Gastrocnemius medialis (tissue), 4 donors: ENCODE measurements at regions not wholly inside any gene's neighbourhood (a gene's known extent, or its start where the extent isn't known, plus 50 kb on each side); places are given as distances from the start of the nearest gene placed in this dataset.

ENCODE experiments used
- ATAC-seq, 2 donors: fragments of 150-250 bp; one replicate each; pipeline ENCODE4 v1.9.1; 2016
- DNase-seq, 2 donors: peaks; one replicate each; pipeline ENCODE4 v3.0.0-alpha.2; 2019
- H3K27ac ChIP-seq, 4 donors: fragments of 200-600 bp; sonication (generic); 1 replicate in 1 of 4; 2 replicates in 3 of 4; pipeline ENCODE4 v1.5.1; 2016 to 2018; ENCODE audit warnings: mild to moderate bottlenecking in 2 of 4, moderate library complexity in 1 of 4
- H3K27me3 ChIP-seq, 3 donors: fragments of 200-600 bp; sonication (generic) in 2 of 3; 1 replicate in 1 of 3; 2 replicates in 2 of 3; pipeline versions ENCODE4 v1.5.1 to v1.6.0; 2016 to 2019; ENCODE audit warnings: mild to moderate bottlenecking in 1 of 3, moderate library complexity in 1 of 3
- H3K36me3 ChIP-seq, 2 donors: fragments of 200-600 bp; sonication (generic) in 1 of 2; one replicate each; pipeline ENCODE4 v1.5.1; 2017 to 2018
- H3K4me1 ChIP-seq, 2 donors: fragments of 200-600 bp; sonication (generic) in 1 of 2; one replicate each; pipeline ENCODE4 v1.5.1; 2016 to 2017; ENCODE audit warnings: mild to moderate bottlenecking in 2 of 2
- H3K4me3 ChIP-seq, 4 donors: fragments of 200-600 bp; sonication (generic) in 3 of 4; 1 replicate in 1 of 4; 2 replicates in 3 of 4; pipeline ENCODE4 v1.5.1; 2016 to 2019; ENCODE audit warnings: mild to moderate bottlenecking in 2 of 4
- H3K9me3 ChIP-seq, 3 donors: fragments of 200-600 bp; sonication (generic) in 2 of 3; 1 replicate in 1 of 3; 2 replicates in 2 of 3; pipeline ENCODE4 v1.5.1; 2016 to 2019
- POLR2A ChIP-seq, 2 donors: fragments of 450-650 bp; IDR thresholded peaks; one replicate each; pipeline ENCODE4 v1.6.1; 2017; ENCODE audit warnings: antibody characterized with exemption in 2 of 2, mild to moderate bottlenecking in 2 of 2, moderate library complexity in 2 of 2
- in situ Hi-C, 4 donors: fragments of 200-750 bp; cut with MboI; loops; one replicate each; pipeline versions ENCODE4 v1.15.0 to v1.8.0; 2017; ENCODE audit warnings: low sequenced_read_pairs in 4 of 4
- intact Hi-C: fragments of 100-400 bp; cut with DNase I; formaldehyde crosslinking; loops from one replicate; pipeline ENCODE4 v1.15.1; 2023; ENCODE audit warnings: low total_unique reads
- TF ChIP-seq, protein P1 (sequence below), 5 experiments: fragments of 450-650 bp in 3 of 5; fragments of 200-600 bp in 2 of 5; sonication (generic) in 2 of 5; IDR thresholded peaks in 4 of 5; conservative IDR thresholded peaks in 1 of 5; 1 replicate in 4 of 5; 2 replicates in 1 of 5; pipeline ENCODE4 v1.5.1; 2016 to 2019; ENCODE audit warnings: antibody characterized with exemption in 5 of 5, mild to moderate bottlenecking in 3 of 5, moderate library complexity in 3 of 5

DNA sequence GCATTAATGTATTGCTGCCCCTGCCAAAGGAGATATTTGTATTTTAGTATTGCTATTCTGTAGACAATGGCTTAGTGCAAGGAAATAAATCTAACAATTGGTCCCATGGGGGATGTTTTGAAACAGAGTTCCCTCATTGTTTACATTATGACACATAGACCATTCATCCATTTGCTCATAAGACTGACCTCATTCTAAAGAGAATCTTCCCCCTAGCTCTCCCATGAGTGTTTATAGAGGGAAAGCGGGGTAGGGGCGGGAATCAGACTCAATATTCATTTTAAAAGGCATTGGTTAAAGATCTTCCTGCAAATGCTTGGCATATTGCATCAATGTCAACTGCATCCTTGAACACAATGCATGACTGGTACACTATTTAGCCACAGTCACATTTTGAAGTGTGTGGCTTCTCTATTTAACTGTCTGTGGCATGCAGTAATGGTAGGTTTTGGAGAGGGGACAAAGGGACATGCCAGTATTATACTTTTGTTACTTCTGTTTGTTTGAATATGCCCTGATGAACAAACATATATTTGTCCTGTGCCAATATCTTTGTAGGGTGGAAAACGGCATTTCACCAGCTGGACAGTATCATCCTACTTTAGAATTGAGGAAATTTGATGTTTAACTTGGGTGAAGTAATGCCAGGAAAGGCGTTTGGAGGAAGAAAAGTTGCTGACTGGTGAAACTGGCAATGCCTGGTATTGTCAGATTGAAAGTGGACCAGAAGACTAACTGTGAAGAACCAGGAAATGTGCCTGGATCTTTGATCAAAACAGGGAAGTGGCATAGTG lies 84.1 kb upstream of the MEGF10 start:
- ATAC-seq (no peak), DNase-seq (no peak)
- TF ChIP-seq, protein P1, sequence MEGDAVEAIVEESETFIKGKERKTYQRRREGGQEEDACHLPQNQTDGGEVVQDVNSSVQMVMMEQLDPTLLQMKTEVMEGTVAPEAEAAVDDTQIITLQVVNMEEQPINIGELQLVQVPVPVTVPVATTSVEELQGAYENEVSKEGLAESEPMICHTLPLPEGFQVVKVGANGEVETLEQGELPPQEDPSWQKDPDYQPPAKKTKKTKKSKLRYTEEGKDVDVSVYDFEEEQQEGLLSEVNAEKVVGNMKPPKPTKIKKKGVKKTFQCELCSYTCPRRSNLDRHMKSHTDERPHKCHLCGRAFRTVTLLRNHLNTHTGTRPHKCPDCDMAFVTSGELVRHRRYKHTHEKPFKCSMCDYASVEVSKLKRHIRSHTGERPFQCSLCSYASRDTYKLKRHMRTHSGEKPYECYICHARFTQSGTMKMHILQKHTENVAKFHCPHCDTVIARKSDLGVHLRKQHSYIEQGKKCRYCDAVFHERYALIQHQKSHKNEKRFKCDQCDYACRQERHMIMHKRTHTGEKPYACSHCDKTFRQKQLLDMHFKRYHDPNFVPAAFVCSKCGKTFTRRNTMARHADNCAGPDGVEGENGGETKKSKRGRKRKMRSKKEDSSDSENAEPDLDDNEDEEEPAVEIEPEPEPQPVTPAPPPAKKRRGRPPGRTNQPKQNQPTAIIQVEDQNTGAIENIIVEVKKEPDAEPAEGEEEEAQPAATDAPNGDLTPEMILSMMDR (IDR thresholded peaks at IDR 0.05 in 4 of 5, conservative IDR thresholded peaks at IDR 0.05 in 1 of 5): no peak
- Histone ChIP-seq H3K36me3 (no peaks in the 10 kb centered on the region), H3K9me3 (no peaks in the 10 kb centered on the region), H3K27me3 (no peaks in the 10 kb centered on the region), H3K27ac (no peak overlapping the region), H3K4me1 (no peaks in the 10 kb centered on the region), H3K4me3 (no peak overlapping the region)
- in situ Hi-C loops (no loop called here), intact Hi-C loops (no loop called here)

DNA sequence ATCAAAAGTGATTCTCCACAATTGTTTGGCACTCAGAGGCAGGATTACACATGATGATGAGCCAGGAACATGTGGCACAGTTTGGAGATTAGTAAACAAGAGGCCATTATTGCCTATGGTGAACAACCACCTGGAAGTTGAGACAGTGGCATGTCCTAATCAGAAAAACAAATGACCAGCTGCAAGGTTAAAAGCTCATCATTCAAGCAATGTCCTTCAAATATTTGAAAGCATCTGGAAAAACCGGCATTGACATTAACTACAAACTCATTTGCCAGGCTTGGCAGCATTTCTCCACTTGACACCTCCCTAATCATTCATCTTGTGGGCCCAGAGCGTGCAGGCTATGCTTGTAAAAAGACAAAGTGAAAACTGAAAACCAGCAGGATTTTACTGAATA lies 80.6 kb upstream of the MEGF10 start:
- TF ChIP-seq, protein P1 (IDR thresholded peaks at IDR 0.05 in 4 of 5, conservative IDR thresholded peaks at IDR 0.05 in 1 of 5): no peak
- TF ChIP-seq POLR2A (IDR thresholded peaks at IDR 0.05): no peak
- intact Hi-C loops: no loop called here
- Histone ChIP-seq H3K36me3 (no peaks in the 10 kb centered on the region), H3K27me3 (no peaks in the 10 kb centered on the region), H3K4me3 (no peak overlapping the region), H3K27ac (no peak overlapping the region), H3K4me1 (no peaks in the 10 kb centered on the region), H3K9me3 (no peaks in the 10 kb centered on the region)
- DNase-seq: no peak
- no peak for ATAC-seq
- in situ Hi-C loops: no loop called here

DNA sequence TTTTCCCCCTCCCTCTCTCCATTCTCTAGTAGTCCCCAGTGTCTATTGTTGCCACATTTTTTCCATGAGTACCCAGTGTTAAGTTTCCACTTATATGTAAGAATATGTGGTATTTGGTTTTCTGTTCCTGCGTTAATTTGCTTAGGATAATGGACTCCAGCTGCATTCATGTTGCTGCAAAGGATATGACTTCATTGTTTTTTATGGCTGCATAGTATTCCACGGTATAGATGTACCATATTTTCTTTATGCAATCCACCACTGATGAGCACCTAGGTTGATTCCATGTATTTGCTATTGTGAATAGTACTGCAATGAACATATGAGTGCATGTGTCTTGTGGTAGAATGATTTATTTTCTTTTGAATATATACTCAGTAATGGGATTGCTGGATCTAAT lies 77.4 kb upstream of the MEGF10 start:
- in situ Hi-C loops: no loop called here
- intact Hi-C loops: no loop called here
- H3K36me3 ChIP-seq: no peaks in the 10 kb centered on the region
- no peaks in the 10 kb centered on the region for H3K9me3 ChIP-seq
- DNase-seq (no peak), ATAC-seq (no peak)
- TF ChIP-seq, protein P1 (IDR thresholded peaks at IDR 0.05 in 4 of 5, conservative IDR thresholded peaks at IDR 0.05 in 1 of 5): no peak
- H3K4me3 ChIP-seq: no peak overlapping the region
- no peaks in the 10 kb centered on the region for H3K27me3 ChIP-seq
- no peaks in the 10 kb centered on the region for H3K4me1 ChIP-seq
- H3K27ac ChIP-seq: no peak overlapping the region

DNA sequence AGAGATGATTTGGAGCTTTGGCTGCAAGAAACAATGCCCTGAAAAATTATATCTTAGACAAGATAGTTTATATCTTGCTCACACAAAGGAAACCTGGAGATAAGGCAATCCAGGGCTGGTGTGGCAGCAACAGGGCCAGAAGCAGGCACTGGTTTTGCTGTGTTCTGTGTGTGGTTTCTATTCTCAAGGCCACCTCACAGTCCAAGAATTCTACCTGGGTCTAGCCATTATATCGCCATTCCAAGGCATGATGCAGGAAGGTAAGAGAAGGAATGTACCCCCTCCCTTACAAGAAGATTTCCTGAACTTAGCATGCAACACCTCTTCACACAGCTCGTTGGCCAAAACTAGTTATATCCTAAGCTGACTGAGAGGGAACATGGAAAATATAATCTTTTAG lies 74.5 kb upstream of the MEGF10 start:
- Histone ChIP-seq H3K4me1 (no peaks in the 10 kb centered on the region), H3K27me3 (no peaks in the 10 kb centered on the region), H3K36me3 (no peaks in the 10 kb centered on the region), H3K9me3 (no peaks in the 10 kb centered on the region), H3K4me3 (no peak overlapping the region), H3K27ac (no peak overlapping the region)
- intact Hi-C loops (no loop called here), in situ Hi-C loops (no loop called here)
- no peak for ATAC-seq
- DNase-seq: no peak
- TF ChIP-seq, protein P1 (IDR thresholded peaks at IDR 0.05 in 4 of 5, conservative IDR thresholded peaks at IDR 0.05 in 1 of 5): no peak
- no peak for TF ChIP-seq POLR2A (IDR thresholded peaks at IDR 0.05)
